ENCODE measurements at regions not wholly inside any gene's neighbourhood (a gene's known extent, or its start where the extent isn't known, plus 50 kb on each side); places are given as distances from the start of the nearest gene placed in this dataset.

- DNase-seq (ENCODE audit: low spot score in 2 of 2) (no peak), ATAC-seq (no peak)
- H3K36me3 Mint-ChIP-seq, result peaks cover 9 to 18% of the 10 kb centered on the region in 2 donors
- no peak overlapping the region for H3K27ac Mint-ChIP-seq
- H3K9me3 Mint-ChIP-seq, result peaks cover 16 to 17% of the 10 kb centered on the region in 2 donors
Observed at GRCh38 chrY:17045124-17045523, 834.9 kb downstream of the CDY2B start.

- ATAC-seq (no peak), DNase-seq (ENCODE audit: low spot score in 2 of 2) (no peak)
- H3K27ac Mint-ChIP-seq, result no peak overlapping the region
- peaks cover 9 to 18% of the 10 kb centered on the region in 2 donors for H3K36me3 Mint-ChIP-seq
- peaks cover 16 to 17% of the 10 kb centered on the region in 2 donors for H3K9me3 Mint-ChIP-seq
Observed at GRCh38 chrY:17044723-17045122, 835.3 kb downstream of the CDY2B start.

- no peak overlapping the region for H3K27ac Mint-ChIP-seq
- peaks cover 9 to 18% of the 10 kb centered on the region in 2 donors for H3K36me3 Mint-ChIP-seq
- peaks cover 16 to 17% of the 10 kb centered on the region in 2 donors for H3K9me3 Mint-ChIP-seq
- ATAC-seq, result peak; percentile 31 to 71
- DNase-seq (ENCODE audit: low spot score in 2 of 2), result no peak
Observed at GRCh38 chrY:17044272-17044671, 835.7 kb downstream of the CDY2B start.

- Mint-ChIP-seq H3K36me3 (peaks cover 9 to 18% of the 10 kb centered on the region in 2 donors), H3K9me3 (peaks cover 16 to 17% of the 10 kb centered on the region in 2 donors), H3K27ac (no peak overlapping the region)
- DNase-seq (ENCODE audit: low spot score in 2 of 2) (no peak), ATAC-seq (no peak)
Observed at GRCh38 chrY:17038439-17038838, 841.6 kb downstream of the CDY2B start.

GRCh38 chrY:17018126-17018525, 861.9 kb downstream of the CDY2B start:
- peaks cover 0 to 3% of the 10 kb centered on the region in 2 donors for H3K9me3 Mint-ChIP-seq
- ATAC-seq (no peak), DNase-seq (ENCODE audit: low spot score in 2 of 2) (no peak)
- H3K36me3 Mint-ChIP-seq, result no peaks in the 10 kb centered on the region
- no peak overlapping the region for H3K27ac Mint-ChIP-seq

- ATAC-seq, result no peak
- peaks cover 7 to 10% of the 10 kb centered on the region in 2 donors for H3K9me3 Mint-ChIP-seq
- DNase-seq (ENCODE audit: low spot score in 2 of 2), result no peak
- no peak overlapping the region for H3K27ac Mint-ChIP-seq
- peaks cover 0 to 8% of the 10 kb centered on the region in 2 donors for H3K36me3 Mint-ChIP-seq
Observed at GRCh38 chrY:16993551-16993950, 886.5 kb downstream of the CDY2B start.

GRCh38 chrY:16981776-16982175, 898.2 kb downstream of the CDY2B start:
- ATAC-seq (no peak), DNase-seq (ENCODE audit: low spot score in 2 of 2) (no peak)
- Mint-ChIP-seq H3K36me3 (peaks cover 0 to 5% of the 10 kb centered on the region in 2 donors), H3K9me3 (peaks cover 5 to 6% of the 10 kb centered on the region in 2 donors), H3K27ac (no peak overlapping the region)

- Mint-ChIP-seq H3K27ac (no peak overlapping the region), H3K36me3 (no peaks in the 10 kb centered on the region)
- ATAC-seq, result no peak
Observed at GRCh38 chrY:16959071-16959470, 920.9 kb downstream of the CDY2B start.

GRCh38 chrY:16947221-16947620, 932.8 kb downstream of the CDY2B start:
- no peak for ATAC-seq
- Mint-ChIP-seq H3K36me3 (peaks cover 0 to 10% of the 10 kb centered on the region in 2 donors), H3K27ac (no peak overlapping the region), H3K9me3 (peaks cover 10 to 18% of the 10 kb centered on the region in 2 donors)
- DNase-seq (ENCODE audit: low spot score in 2 of 2), result no peak

More at GRCh38 chrY:16959071-16959470, 920.9 kb downstream of the CDY2B start:
- DNase-seq (ENCODE audit: low spot score in 2 of 2), result no peak
- peaks cover 5 to 8% of the 10 kb centered on the region in 2 donors for H3K9me3 Mint-ChIP-seq
